Ishikawa (cell line): ENCODE measurements at regions not wholly inside any gene's neighbourhood (a gene's known extent, or its start where the extent isn't known, plus 50 kb on each side); places are given as distances from the start of the nearest gene placed in this dataset.

Experiments
- CEBPB ChIP-seq: IDR thresholded peaks from 2 replicates; pipeline ENCODE4 v1.6.1; 2012
- CREB1 ChIP-seq: IDR thresholded peaks from 2 replicates; pipeline ENCODE4 v1.6.1; 2012; ENCODE audit warnings: low read depth
- EGR1 ChIP-seq: IDR thresholded peaks from 2 replicates; pipeline ENCODE4 v1.6.1; 2012
- EP300 ChIP-seq: IDR thresholded peaks from 2 replicates; pipeline ENCODE4 v1.6.1; 2012; ENCODE audit warnings: borderline replicate concordance
- FOXM1 ChIP-seq: IDR thresholded peaks from 2 replicates; pipeline ENCODE4 v1.6.1; 2012; ENCODE audit warnings: low read depth, borderline replicate concordance
- NFIC ChIP-seq: IDR thresholded peaks from 2 replicates; pipeline ENCODE4 v1.6.1; 2012
- RAD21 ChIP-seq: IDR thresholded peaks from 2 replicates; pipeline ENCODE4 v1.6.1; 2012; ENCODE audit warnings: low read depth
- TAF1 ChIP-seq: IDR thresholded peaks from 2 replicates; pipeline ENCODE4 v1.6.1; 2012; ENCODE audit warnings: low read depth, mild to moderate bottlenecking
- TEAD4 ChIP-seq: IDR thresholded peaks from 2 replicates; pipeline ENCODE4 v1.6.1; 2012
- YY1 ChIP-seq: IDR thresholded peaks from 2 replicates; pipeline ENCODE4 v1.6.1; 2012; ENCODE audit warnings: low read depth
- TF ChIP-seq, protein P1 (sequence below): IDR thresholded peaks from 2 replicates; pipeline ENCODE4 v1.6.1; 2012
- TF ChIP-seq, protein P2 (sequence below): IDR thresholded peaks from 2 replicates; pipeline ENCODE4 v1.6.1; 2012
- TF ChIP-seq, protein P3 (sequence below): IDR thresholded peaks from 2 replicates; pipeline ENCODE4 v1.6.1; 2012; ENCODE audit warnings: low read depth, mild to moderate bottlenecking

DNA sequence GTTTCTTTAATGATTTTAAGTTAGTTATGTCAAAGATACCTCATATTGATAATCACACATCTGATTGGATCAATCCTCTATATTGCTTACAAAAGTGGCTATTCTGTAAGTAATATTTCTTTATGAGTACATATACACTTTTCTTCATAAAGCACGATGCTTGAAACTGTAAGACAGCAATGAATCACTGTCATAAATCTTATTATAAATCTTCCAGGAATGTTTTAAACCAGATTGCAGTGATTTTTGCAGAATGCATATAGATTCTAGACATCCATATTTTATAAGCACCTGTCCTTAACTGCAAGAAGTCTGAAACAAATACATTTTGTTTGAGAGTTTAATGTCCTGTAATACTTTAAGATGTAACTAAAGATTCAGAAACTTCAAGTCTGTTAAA, 367.0 kb upstream of the FANCL start:
- TF ChIP-seq TAF1 (no peak), CEBPB (no peak), EP300 (no peak), CREB1 (no peak), FOXM1 (no peak), NFIC (no peak), TEAD4 (no peak), EGR1 (no peak), RAD21 (no peak), YY1 (no peak)
- TF ChIP-seq, protein P1, sequence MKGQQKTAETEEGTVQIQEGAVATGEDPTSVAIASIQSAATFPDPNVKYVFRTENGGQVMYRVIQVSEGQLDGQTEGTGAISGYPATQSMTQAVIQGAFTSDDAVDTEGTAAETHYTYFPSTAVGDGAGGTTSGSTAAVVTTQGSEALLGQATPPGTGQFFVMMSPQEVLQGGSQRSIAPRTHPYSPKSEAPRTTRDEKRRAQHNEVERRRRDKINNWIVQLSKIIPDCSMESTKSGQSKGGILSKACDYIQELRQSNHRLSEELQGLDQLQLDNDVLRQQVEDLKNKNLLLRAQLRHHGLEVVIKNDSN, result no peak
- TF ChIP-seq, protein P2, sequence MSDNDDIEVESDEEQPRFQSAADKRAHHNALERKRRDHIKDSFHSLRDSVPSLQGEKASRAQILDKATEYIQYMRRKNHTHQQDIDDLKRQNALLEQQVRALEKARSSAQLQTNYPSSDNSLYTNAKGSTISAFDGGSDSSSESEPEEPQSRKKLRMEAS, result no peak
- TF ChIP-seq, protein P3, sequence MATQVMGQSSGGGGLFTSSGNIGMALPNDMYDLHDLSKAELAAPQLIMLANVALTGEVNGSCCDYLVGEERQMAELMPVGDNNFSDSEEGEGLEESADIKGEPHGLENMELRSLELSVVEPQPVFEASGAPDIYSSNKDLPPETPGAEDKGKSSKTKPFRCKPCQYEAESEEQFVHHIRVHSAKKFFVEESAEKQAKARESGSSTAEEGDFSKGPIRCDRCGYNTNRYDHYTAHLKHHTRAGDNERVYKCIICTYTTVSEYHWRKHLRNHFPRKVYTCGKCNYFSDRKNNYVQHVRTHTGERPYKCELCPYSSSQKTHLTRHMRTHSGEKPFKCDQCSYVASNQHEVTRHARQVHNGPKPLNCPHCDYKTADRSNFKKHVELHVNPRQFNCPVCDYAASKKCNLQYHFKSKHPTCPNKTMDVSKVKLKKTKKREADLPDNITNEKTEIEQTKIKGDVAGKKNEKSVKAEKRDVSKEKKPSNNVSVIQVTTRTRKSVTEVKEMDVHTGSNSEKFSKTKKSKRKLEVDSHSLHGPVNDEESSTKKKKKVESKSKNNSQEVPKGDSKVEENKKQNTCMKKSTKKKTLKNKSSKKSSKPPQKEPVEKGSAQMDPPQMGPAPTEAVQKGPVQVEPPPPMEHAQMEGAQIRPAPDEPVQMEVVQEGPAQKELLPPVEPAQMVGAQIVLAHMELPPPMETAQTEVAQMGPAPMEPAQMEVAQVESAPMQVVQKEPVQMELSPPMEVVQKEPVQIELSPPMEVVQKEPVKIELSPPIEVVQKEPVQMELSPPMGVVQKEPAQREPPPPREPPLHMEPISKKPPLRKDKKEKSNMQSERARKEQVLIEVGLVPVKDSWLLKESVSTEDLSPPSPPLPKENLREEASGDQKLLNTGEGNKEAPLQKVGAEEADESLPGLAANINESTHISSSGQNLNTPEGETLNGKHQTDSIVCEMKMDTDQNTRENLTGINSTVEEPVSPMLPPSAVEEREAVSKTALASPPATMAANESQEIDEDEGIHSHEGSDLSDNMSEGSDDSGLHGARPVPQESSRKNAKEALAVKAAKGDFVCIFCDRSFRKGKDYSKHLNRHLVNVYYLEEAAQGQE, result no peak
